Adrenal gland (tissue), 5 donors: ENCODE measurements at regions not wholly inside any gene's neighbourhood (a gene's known extent, or its start where the extent isn't known, plus 50 kb on each side); places are given as distances from the start of the nearest gene placed in this dataset.

Experiments
- POLR2A ChIP-seq, 2 donors: fragments of 450-650 bp; IDR thresholded peaks; one replicate each; pipeline ENCODE4 v1.6.1; 2017; ENCODE audit warnings: antibody characterized with exemption in 2 of 2, mild to moderate bottlenecking in 2 of 2, moderate library complexity in 1 of 2
- TF ChIP-seq, protein P1 (sequence below), 6 experiments: fragments of 450-650 bp in 4 of 6; fragments of 200-600 bp in 2 of 6; sonication (generic) in 1 of 6; IDR thresholded peaks; 1 replicate in 5 of 6; 2 replicates in 1 of 6; pipeline versions ENCODE4 v1.5.1 to v1.8.0; 2016 to 2021; ENCODE audit warnings: antibody characterized with exemption in 6 of 6, mild to moderate bottlenecking in 2 of 6, moderate library complexity in 1 of 6
- donor health status: DM: no; HTN: no; CAD: no.

DNA sequence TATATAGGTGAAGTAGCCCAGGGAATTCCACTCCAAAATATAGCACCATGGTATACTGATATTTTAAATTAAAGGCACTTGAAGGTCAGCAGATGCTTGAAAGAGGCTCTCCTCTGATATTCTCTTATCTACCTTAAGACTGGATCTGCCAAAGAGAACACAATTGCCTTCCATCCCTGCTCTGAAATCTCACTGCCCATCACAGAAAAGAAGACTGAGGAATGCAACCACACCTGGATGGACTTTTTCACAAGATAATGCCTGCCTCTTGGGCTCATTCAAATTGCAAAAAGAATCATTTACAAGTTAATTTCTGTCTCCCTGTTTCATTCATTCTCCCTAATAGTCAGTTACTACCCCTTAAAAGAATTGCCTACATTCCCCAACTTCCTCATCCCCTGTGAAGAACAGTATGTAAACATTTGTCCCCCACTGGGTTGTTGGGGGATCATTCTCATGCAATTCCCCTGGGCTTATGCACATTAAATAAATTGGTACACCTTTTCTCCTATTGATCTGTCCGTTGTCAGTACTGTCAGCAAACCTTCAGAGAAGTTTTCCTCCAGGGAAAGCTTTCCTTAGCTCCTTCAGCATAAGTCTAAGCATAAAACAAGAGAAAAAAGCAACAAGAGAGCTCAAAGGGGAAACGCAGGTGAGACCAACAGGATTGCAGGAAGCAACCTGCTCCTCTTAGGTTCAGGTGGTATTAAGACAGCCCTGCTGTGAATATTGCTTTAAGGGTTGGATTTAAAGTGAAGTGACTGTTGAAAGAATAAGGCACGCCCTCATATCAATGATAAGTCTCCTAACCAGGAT is 171.4 kb upstream of the SLC30A5 start:
- TF ChIP-seq, protein P1, sequence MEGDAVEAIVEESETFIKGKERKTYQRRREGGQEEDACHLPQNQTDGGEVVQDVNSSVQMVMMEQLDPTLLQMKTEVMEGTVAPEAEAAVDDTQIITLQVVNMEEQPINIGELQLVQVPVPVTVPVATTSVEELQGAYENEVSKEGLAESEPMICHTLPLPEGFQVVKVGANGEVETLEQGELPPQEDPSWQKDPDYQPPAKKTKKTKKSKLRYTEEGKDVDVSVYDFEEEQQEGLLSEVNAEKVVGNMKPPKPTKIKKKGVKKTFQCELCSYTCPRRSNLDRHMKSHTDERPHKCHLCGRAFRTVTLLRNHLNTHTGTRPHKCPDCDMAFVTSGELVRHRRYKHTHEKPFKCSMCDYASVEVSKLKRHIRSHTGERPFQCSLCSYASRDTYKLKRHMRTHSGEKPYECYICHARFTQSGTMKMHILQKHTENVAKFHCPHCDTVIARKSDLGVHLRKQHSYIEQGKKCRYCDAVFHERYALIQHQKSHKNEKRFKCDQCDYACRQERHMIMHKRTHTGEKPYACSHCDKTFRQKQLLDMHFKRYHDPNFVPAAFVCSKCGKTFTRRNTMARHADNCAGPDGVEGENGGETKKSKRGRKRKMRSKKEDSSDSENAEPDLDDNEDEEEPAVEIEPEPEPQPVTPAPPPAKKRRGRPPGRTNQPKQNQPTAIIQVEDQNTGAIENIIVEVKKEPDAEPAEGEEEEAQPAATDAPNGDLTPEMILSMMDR (IDR thresholded peaks at IDR 0.05) = no peak
- no peak for TF ChIP-seq POLR2A (IDR thresholded peaks at IDR 0.05)
